HL-60 (cell line): ENCODE measurements at regions not wholly inside any gene's neighbourhood (a gene's known extent, or its start where the extent isn't known, plus 50 kb on each side); places are given as distances from the start of the nearest gene placed in this dataset.

Source experiments
- DNase-seq, 2 experiments: peaks; one replicate each; pipeline ENCODE4 v3.0.0-alpha.2; 2010 to 2020; ENCODE audit warnings: low read depth in 1 of 2, low spot score in 1 of 2
- H3K27ac ChIP-seq: fragments of 250-450 bp; sonication (Bioruptor Pico); replicated peaks from 2 replicates; pipeline ENCODE4 v1.5.1; 2020; ENCODE audit warnings: mild to moderate bottlenecking, moderate library complexity
- H3K27me3 ChIP-seq: fragments of 250-450 bp; sonication (Bioruptor Pico); 2 replicates; pipeline ENCODE4 v1.5.1; 2021; ENCODE audit warnings: mild to moderate bottlenecking, moderate library complexity; ENCODE audit not compliant: insufficient read depth, poor library complexity, severe bottlenecking
- H3K4me3 ChIP-seq: replicated peaks from 2 replicates; pipeline ENCODE4 v1.5.1; 2011; ENCODE audit warnings: mild to moderate bottlenecking, control low read depth, low read length; ENCODE audit not compliant: insufficient read depth
- GABPA ChIP-seq: IDR thresholded peaks from 2 replicates; pipeline ENCODE4 v1.6.1; 2012; ENCODE audit warnings: low read depth
- POLR2AphosphoS5 ChIP-seq: IDR thresholded peaks from 2 replicates; pipeline ENCODE4 v1.6.1; 2012; ENCODE audit warnings: low read depth
- SPI1 ChIP-seq: IDR thresholded peaks from 2 replicates; pipeline ENCODE4 v1.6.1; 2012; ENCODE audit warnings: low read depth, mild to moderate bottlenecking, borderline replicate concordance
- TF ChIP-seq, protein P1 (sequence below): IDR thresholded peaks from one replicate; pipeline ENCODE4 v1.5.1; 2011; ENCODE audit warnings: low read length, control low read depth, inconsistent platforms; ENCODE audit not compliant: insufficient read depth
- TF ChIP-seq, protein P2 (sequence below): IDR thresholded peaks from 2 replicates; pipeline ENCODE4 v1.6.1; 2012; ENCODE audit warnings: low read depth; ENCODE audit not compliant: insufficient replicate concordance

DNA sequence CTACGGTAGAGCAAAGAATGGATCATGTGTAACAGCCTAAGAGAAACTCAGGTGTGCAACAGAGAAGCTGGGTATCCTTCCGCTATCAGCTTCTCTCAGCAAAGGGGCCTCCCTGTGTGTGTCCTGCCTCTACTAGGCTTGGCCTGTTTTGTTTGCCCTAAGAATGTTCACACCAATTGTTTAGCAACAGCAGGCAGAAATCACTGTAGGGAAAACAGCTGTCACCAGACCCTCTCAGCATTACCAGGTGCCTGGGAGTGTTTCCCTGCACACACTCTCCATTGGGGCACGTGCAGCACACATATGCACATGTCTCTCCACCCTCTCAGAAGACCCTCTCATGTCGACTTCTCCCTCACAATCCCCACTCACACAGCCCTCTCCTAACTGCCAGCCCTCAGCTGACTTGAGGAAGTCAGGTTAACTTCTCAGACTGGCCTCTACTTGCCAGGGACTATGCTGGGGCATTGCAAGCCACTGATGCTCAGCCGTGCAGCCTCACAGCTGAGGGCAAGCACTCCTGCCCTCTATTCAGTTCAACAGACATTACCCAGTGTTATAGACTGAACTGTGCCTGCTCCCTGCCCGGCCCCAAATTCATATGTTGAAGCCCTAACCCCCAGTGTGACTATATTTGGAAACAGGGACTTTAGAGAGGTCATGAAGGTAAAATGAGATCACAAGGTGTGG lies 97.6 kb downstream of the TRIM29 start:
- no peak for DNase-seq
- no peak for TF ChIP-seq GABPA
- no peak for TF ChIP-seq POLR2AphosphoS5
- TF ChIP-seq, protein P1, sequence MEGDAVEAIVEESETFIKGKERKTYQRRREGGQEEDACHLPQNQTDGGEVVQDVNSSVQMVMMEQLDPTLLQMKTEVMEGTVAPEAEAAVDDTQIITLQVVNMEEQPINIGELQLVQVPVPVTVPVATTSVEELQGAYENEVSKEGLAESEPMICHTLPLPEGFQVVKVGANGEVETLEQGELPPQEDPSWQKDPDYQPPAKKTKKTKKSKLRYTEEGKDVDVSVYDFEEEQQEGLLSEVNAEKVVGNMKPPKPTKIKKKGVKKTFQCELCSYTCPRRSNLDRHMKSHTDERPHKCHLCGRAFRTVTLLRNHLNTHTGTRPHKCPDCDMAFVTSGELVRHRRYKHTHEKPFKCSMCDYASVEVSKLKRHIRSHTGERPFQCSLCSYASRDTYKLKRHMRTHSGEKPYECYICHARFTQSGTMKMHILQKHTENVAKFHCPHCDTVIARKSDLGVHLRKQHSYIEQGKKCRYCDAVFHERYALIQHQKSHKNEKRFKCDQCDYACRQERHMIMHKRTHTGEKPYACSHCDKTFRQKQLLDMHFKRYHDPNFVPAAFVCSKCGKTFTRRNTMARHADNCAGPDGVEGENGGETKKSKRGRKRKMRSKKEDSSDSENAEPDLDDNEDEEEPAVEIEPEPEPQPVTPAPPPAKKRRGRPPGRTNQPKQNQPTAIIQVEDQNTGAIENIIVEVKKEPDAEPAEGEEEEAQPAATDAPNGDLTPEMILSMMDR = no peak
- TF ChIP-seq, protein P2, sequence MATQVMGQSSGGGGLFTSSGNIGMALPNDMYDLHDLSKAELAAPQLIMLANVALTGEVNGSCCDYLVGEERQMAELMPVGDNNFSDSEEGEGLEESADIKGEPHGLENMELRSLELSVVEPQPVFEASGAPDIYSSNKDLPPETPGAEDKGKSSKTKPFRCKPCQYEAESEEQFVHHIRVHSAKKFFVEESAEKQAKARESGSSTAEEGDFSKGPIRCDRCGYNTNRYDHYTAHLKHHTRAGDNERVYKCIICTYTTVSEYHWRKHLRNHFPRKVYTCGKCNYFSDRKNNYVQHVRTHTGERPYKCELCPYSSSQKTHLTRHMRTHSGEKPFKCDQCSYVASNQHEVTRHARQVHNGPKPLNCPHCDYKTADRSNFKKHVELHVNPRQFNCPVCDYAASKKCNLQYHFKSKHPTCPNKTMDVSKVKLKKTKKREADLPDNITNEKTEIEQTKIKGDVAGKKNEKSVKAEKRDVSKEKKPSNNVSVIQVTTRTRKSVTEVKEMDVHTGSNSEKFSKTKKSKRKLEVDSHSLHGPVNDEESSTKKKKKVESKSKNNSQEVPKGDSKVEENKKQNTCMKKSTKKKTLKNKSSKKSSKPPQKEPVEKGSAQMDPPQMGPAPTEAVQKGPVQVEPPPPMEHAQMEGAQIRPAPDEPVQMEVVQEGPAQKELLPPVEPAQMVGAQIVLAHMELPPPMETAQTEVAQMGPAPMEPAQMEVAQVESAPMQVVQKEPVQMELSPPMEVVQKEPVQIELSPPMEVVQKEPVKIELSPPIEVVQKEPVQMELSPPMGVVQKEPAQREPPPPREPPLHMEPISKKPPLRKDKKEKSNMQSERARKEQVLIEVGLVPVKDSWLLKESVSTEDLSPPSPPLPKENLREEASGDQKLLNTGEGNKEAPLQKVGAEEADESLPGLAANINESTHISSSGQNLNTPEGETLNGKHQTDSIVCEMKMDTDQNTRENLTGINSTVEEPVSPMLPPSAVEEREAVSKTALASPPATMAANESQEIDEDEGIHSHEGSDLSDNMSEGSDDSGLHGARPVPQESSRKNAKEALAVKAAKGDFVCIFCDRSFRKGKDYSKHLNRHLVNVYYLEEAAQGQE = no peak
- TF ChIP-seq SPI1 = no peak
- Histone ChIP-seq H3K4me3 (no peak overlapping the region), H3K27me3 (no peaks in the 10 kb centered on the region), H3K27ac (no peak overlapping the region)

DNA sequence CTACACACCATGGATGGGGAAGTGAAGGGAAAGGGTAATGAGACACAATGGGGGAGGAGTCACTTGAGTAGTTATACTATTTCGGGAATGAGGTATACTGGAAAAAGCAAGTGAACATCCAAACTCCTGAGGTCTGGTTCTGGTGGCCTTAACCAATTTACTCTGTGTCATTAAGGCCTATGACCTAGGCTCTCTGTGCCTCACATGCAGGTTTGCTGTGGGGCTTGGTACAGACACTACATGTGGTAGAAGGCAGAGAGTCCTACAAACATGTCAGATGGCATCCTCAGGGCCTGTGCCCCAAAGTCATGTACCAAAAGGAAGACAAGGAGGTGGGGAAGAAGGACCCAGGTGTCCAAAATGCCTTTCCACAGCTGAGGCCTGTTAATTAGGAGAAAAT lies 98.9 kb downstream of the TRIM29 start:
- DNase-seq = no peak
- no peak overlapping the region for H3K4me3 ChIP-seq

DNA sequence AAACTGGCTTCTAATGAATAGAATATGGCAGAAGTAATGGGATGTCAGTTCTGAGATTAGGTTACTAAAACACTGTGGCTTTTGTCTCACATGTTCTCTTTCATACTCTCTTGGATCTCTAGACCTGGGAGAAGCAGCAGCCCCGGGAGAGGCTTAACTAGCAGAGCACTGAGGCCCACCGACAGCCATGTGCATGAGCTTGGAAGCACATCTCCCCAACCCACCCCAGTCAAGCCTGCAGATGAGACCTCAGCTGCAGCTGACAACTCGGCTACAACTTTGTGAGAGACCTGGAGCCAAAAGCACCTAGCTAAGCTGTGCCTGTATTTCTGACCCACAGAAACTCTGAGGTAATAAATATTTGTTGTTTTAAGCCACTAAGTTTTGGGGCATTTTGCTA lies 100.8 kb downstream of the TRIM29 start:
- DNase-seq = no peak
- H3K27ac ChIP-seq = no peak overlapping the region
- no peaks in the 10 kb centered on the region for H3K27me3 ChIP-seq
- TF ChIP-seq, protein P1 = no peak
- TF ChIP-seq GABPA (no peak), SPI1 (no peak)
- no peak overlapping the region for H3K4me3 ChIP-seq

More for the DNA sequence above, 98.9 kb downstream of the TRIM29 start:
- TF ChIP-seq SPI1 (no peak), POLR2AphosphoS5 (no peak), GABPA (no peak)
- TF ChIP-seq, protein P1 = no peak
- TF ChIP-seq, protein P2 = no peak
- no peak overlapping the region for H3K27ac ChIP-seq
- H3K27me3 ChIP-seq = no peaks in the 10 kb centered on the region

DNA sequence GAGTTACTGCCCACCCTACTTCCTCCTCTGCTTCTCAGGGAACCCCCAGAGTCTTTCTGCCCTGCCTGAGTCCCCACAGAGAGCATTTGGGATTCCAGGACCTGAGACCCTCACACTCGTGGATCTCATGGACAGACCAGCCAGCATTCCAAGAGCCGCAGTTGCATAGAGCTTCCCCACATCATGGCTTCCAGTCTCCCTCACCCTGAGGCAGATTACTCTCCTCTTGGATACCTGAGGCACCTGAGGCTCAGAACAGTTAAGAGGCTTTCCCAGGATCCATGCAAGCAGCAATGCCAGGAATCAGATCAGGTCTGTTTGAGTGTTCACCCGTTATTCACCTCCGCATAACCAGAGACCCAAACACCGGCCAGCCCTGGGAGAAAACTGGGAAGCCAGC lies 102.2 kb downstream of the TRIM29 start:
- DNase-seq = no peak
- H3K27me3 ChIP-seq = no peaks in the 10 kb centered on the region

More for the DNA sequence above, 102.2 kb downstream of the TRIM29 start:
- TF ChIP-seq, protein P2 = no peak
- no peak for TF ChIP-seq GABPA
- no peak for TF ChIP-seq POLR2AphosphoS5
- TF ChIP-seq, protein P1 = no peak
- no peak for TF ChIP-seq SPI1
- H3K27ac ChIP-seq = no peak overlapping the region
- H3K4me3 ChIP-seq = no peak overlapping the region
